Motor neuron (in vitro differentiated cells): ENCODE measurements at regions not wholly inside any gene's neighbourhood (a gene's known extent, or its start where the extent isn't known, plus 50 kb on each side); places are given as distances from the start of the nearest gene placed in this dataset.

ENCODE experiments used
- ATAC-seq, 8 experiments: fragments of 200-7000 bp; cut with Tn5 transposase; replicated peaks in 6 of 8; 2 replicates each; pipeline ENCODE4 v1.8.0; 2021; ENCODE audit warnings: mild to moderate bottlenecking in 8 of 8, moderate library complexity in 8 of 8
- H3K27ac ChIP-seq, 2 donors: fragments of 250-450 bp; sonication (Bioruptor Pico); 2 replicates each; pipeline ENCODE4 v1.9.0; 2021; ENCODE audit warnings: antibody characterized with exemption in 2 of 2, mild to moderate bottlenecking in 2 of 2, moderate library complexity in 1 of 2
- H3K4me1 ChIP-seq, 2 donors: fragments of 250-450 bp; sonication (Bioruptor Pico); replicated peaks in 1 of 2; 2 replicates each; pipeline ENCODE4 v1.6.1; 2021; ENCODE audit warnings: antibody characterized with exemption in 2 of 2, mild to moderate bottlenecking in 2 of 2, moderate library complexity in 1 of 2
- H3K4me3 ChIP-seq, 5 donors: fragments of 250-450 bp; sonication (Bioruptor Pico); 2 replicates each; pipeline ENCODE4 v1.9.0; 2021; ENCODE audit warnings: antibody characterized with exemption in 5 of 5, mild to moderate bottlenecking in 5 of 5, moderate library complexity in 4 of 5
- WGBS, 10 experiments: fragments of 450-650 bp; shearing (Covaris generic); methylation state at CpG; one replicate each; pipeline ENCODE4 v1.0.0; 2022; 5-methylcytosine and 5-hydroxymethylcytosine counted together
- in situ Hi-C, 9 experiments: fragments of 400-800 bp; cut with MboI; loops; one replicate each; pipeline ENCODE4 v1.15.0; 2021; ENCODE audit warnings: low sequenced_read_pairs in 9 of 9, low pct_unique_long_range_greater_than_20kb in 2 of 9; ENCODE audit not compliant: unreplicated experiment in 9 of 9

- Histone ChIP-seq H3K4me3 (no peak overlapping the region), H3K27ac (no peak overlapping the region), H3K4me1 (no peaks in the 10 kb centered on the region)
- no peak for ATAC-seq
- in situ Hi-C loops = no loop called here
- WGBS, 10 experiments = 0 to 91% (median 39%) methylated on average over 2 to 7 of the region's 7 CpGs
These were observed 193.0 kb downstream of the ACTR3 start for GRCh38 chr2:114082731-114083433.

GRCh38 chr2:114083717-114084387, 194.0 kb downstream of the ACTR3 start:
- Histone ChIP-seq H3K27ac (no peak overlapping the region), H3K4me1 (no peaks in the 10 kb centered on the region), H3K4me3 (no peak overlapping the region)
- no peak for ATAC-seq
- WGBS, 10 experiments = 0 to 89% (median 30%) methylated on average over 1 to 5 of the region's 6 CpGs; no CpG with 5 or more reads in 1 of the 10 experiments
- in situ Hi-C loops = no loop called here

GRCh38 chr2:114085238-114085637, 195.3 kb downstream of the ACTR3 start:
- peaks cover 0 to 2% of the 10 kb centered on the region in 2 donors for H3K4me1 ChIP-seq
- H3K27ac ChIP-seq = no peak overlapping the region
- H3K4me3 ChIP-seq = no peak overlapping the region
- 63 to 88% (median 80%) methylated on average over 1 of the region's 1 CpG; no CpG with 5 or more reads in 7 of the 10 experiments for WGBS, 10 experiments
- in situ Hi-C loops = no loop called here
- no peak for ATAC-seq

GRCh38 chr2:114085992-114086391, 196.1 kb downstream of the ACTR3 start:
- Histone ChIP-seq H3K27ac (no peak overlapping the region), H3K4me1 (peaks cover 0 to 2% of the 10 kb centered on the region in 2 donors), H3K4me3 (no peak overlapping the region)
- in situ Hi-C loops = no loop called here
- WGBS, 10 experiments = 0 to 82% (median 51%) methylated on average over 1 to 4 of the region's 4 CpGs
- ATAC-seq = no peak

DNA sequence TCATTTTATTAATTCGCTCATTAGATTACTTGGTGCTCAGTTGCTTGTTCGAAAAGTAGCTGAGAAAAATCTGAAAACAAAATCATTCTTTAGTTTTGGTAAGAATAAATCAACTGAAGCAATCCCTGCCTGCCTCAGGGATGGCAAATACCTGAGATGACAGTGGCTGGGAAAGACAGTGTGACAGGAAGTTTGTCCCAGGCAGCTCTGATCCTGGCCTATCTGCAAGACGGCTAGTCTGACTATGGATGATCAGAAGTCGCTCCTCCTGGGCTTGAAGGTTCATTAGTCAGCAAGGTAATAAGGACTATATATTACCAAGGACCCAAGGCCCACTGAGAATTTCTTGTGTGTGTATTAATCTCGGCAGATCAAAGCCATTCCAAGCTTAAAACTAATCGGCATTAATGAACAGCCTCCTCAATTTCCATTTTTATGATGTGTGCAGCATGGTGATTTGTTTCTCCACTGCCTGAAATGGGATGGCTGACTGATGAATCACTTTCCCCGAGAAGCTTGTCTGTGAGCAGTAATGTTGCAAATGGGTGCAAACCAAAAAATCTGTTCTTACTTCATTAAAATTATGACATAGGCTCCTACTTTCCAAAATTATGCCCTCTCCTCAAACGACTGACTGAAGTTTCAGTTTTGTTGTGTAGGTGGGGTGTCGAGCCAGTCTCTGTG, 199.9 kb downstream of the ACTR3 start:
- no peak overlapping the region for H3K27ac ChIP-seq
- H3K4me3 ChIP-seq = no peak overlapping the region
- peaks cover 0 to 2% of the 10 kb centered on the region in 2 donors for H3K4me1 ChIP-seq
- ATAC-seq = peak in 2 of 8 experiments; percentile 86 to 96
- in situ Hi-C loops = no loop called here
- 4 to 90% (median 81%) methylated on average over 2 to 8 of the region's 9 CpGs; no CpG with 5 or more reads in 2 of the 10 experiments for WGBS, 10 experiments

DNA sequence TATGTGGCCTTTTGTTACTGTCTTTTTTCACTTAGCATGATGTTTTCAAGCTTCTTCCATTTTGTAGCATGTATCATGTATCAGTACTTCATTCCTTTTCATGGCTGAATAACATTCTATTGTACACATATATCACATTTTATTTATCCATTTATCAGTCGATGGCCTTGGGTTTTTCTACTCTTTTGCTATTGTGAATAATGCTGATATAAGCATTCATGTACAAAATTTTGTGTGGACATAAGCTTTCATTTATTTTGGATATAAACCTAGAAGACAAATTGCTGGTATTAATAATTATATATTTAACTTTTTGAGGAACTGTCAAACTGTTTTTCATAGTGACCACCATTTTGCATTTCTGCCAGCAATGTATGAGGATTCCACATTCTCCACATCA, 201.1 kb downstream of the ACTR3 start:
- in situ Hi-C loops = no loop called here
- WGBS, 10 experiments = 0 to 100% (median 92%) methylated on average over 1 of the region's 1 CpG; no CpG with 5 or more reads in 1 of the 10 experiments
- ATAC-seq = no peak
- H3K4me1 ChIP-seq = peaks cover 0 to 2% of the 10 kb centered on the region in 2 donors
- H3K27ac ChIP-seq = no peak overlapping the region
- H3K4me3 ChIP-seq = no peak overlapping the region

DNA sequence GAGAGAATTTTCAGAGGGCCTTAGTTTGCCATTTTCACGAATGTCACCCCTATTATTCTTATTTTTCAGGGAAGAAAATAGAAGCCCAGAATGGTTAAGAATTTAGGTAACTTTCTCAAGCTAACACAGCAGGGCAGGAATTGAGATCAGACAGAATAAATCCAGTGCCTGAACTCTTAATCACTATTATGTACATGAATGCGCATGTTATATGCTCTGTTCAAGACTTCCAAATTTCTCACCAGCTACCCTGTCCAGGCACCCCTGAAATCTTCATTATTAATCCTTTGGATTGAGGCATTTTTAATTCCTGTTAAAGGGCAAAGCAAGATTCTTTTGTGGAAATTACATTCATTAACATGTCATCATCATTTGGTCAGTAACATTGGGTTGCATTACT, 218.4 kb downstream of the ACTR3 start:
- peak in 3 of 8 experiments; percentile 29 to 92 (median 84) for ATAC-seq
- Histone ChIP-seq H3K4me3 (no peak overlapping the region), H3K4me1 (no peaks in the 10 kb centered on the region), H3K27ac (no peak overlapping the region)
- in situ Hi-C loops = no loop called here
- 7 to 100% (median 80%) methylated on average over 1 to 2 of the region's 2 CpGs; no CpG with 5 or more reads in 1 of the 10 experiments for WGBS, 10 experiments

DNA sequence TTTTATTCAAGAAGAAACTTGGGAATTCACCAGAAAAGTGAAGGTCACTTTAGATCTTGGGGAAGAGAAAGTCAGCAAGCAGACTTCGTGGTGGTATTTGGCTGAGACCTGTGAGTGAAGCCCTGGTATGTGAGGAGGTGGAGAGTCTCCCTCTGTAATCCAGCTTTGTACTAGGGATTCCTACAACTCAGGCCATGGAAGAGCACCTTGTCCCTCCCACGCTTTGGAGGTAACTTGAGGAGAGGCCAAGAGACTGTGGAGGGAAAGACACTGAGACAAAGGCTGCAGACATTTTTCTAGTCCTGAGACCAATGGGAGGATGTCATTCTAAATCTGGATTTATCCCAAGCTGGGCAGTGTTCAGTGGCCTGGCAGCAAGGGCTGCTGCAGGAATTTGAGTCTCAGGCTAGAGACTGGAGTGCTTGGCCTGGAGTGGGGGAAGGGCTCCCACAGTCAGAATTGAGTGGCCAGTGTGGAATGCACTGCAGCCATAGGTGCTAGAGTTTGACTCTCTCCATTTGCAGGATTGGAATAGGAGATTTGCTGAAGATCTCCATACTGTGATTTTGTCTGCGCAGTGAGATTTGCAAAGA, 219.0 kb downstream of the ACTR3 start:
- no peak overlapping the region for H3K4me3 ChIP-seq

DNA sequence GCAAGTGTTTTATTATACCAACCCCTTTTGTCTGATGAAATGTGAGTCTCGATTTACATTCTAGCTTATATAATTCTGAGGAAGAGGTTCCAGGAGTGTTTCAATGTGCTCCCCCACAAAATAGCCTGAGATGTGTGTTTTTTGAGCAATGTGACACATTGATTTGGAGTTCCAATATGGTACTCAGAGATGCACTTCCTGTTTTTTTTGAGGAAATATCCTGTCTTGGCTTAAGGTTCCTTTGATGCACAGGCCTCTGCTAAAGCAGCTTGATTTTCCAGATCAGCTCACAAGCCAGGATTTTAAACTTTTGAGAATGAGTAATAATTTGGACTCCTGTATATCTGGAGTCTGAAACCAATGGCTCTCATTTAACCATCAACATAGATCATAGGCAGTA, 221.4 kb downstream of the ACTR3 start:
- 17 to 100% (median 80%) methylated on average over 1 of the region's 1 CpG; no CpG with 5 or more reads in 4 of the 10 experiments for WGBS, 10 experiments
- in situ Hi-C loops = no loop called here

More for the DNA sequence above, 219.0 kb downstream of the ACTR3 start:
- peaks cover 0 to 2% of the 10 kb centered on the region in 2 donors for H3K4me1 ChIP-seq
- 13 to 100% (median 58%) methylated on average over 1 to 3 of the region's 3 CpGs; no CpG with 5 or more reads in 2 of the 10 experiments for WGBS, 10 experiments
- in situ Hi-C loops = no loop called here
- ATAC-seq = peak in 2 of 8 experiments; percentile 50 to 54
- no peak overlapping the region for H3K27ac ChIP-seq

GRCh38 chr2:114113518-114113917, 223.6 kb downstream of the ACTR3 start:
- Histone ChIP-seq H3K4me3 (no peak overlapping the region), H3K27ac (no peak overlapping the region), H3K4me1 (peaks cover 2 to 7% of the 10 kb centered on the region in 2 donors)
- peak in 5 of 8 experiments; percentile 45 to 62 (median 52) for ATAC-seq
- 16 to 74% (median 55%) methylated on average over 1 to 6 of the region's 6 CpGs; no CpG with 5 or more reads in 1 of the 10 experiments for WGBS, 10 experiments
- in situ Hi-C loops = no loop called here

More for the DNA sequence above, 221.4 kb downstream of the ACTR3 start:
- Histone ChIP-seq H3K4me3 (no peak overlapping the region), H3K4me1 (peaks cover 0 to 2% of the 10 kb centered on the region in 2 donors), H3K27ac (no peak overlapping the region)
- ATAC-seq = no peak

- no peak for ATAC-seq
- Histone ChIP-seq H3K27ac (no peak overlapping the region), H3K4me3 (no peak overlapping the region), H3K4me1 (peaks cover 17 to 25% of the 10 kb centered on the region in 2 donors)
- in situ Hi-C loops = no loop called here
- WGBS, 10 experiments = 0 to 100% (median 83%) methylated on average over 1 to 2 of the region's 2 CpGs; no CpG with 5 or more reads in 3 of the 10 experiments
These were observed 228.2 kb downstream of the ACTR3 start for GRCh38 chr2:114118088-114118487.

DNA sequence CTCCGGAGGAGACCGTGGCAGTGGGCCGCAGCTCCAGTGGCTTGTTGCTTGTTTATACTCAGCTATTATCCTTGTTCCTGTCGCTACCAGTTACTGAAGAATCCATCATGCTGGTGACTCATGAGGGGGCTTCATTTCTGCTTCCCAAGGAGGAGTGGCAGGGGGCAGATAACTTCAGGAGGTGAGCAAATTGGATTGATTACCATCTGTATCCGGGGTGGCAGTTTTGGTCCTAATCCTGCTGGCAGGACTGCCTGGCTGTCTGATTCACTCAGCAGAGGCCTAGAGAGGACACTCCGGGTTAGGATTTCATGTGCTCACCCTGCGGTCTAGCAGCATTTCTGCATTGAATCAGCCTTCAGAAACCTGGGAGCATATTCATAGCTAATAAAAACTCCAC, 230.0 kb downstream of the ACTR3 start:
- in situ Hi-C loops = no loop called here
- WGBS, 10 experiments = 33 to 61% (median 55%) methylated on average over 2 to 6 of the region's 7 CpGs; no CpG with 5 or more reads in 2 of the 10 experiments
- peak; percentile 77 to 96 (median 90) for ATAC-seq

More for the DNA sequence above, 230.0 kb downstream of the ACTR3 start:
- Histone ChIP-seq H3K27ac (peak overlapping the region in 1 of 2 donors; percentile 18), H3K4me3 (no peak overlapping the region), H3K4me1 (peaks cover 15 to 25% of the 10 kb centered on the region in 2 donors)
